Spinal cord (tissue), 9 donors: ENCODE measurements at regions not wholly inside any gene's neighbourhood (a gene's known extent, or its start where the extent isn't known, plus 50 kb on each side); places are given as distances from the start of the nearest gene placed in this dataset.

Source experiments
- DNase-seq, 6 donors: peaks; one replicate each; pipeline versions ENCODE4 v3.0.0 to v3.0.0-alpha.2; 2013 to 2015; ENCODE audit warnings: low spot score in 6 of 6, low read depth in 4 of 6
- H3K27ac ChIP-seq: one replicate; pipeline ENCODE4 v1.5.1; 2013; ENCODE audit warnings: low read depth, low read length, control low read depth
- H3K27me3 ChIP-seq: one replicate; pipeline ENCODE4 v1.6.1; 2013; ENCODE audit warnings: low read length; ENCODE audit not compliant: control insufficient read depth, insufficient read depth
- H3K36me3 ChIP-seq: one replicate; pipeline ENCODE4 v1.6.1; 2013; ENCODE audit warnings: low read length; ENCODE audit not compliant: control insufficient read depth, insufficient read depth
- H3K4me1 ChIP-seq: one replicate; pipeline ENCODE4 v1.6.1; 2013; ENCODE audit warnings: low read length; ENCODE audit not compliant: control insufficient read depth, insufficient read depth
- H3K4me3 ChIP-seq: one replicate; pipeline ENCODE4 v1.5.1; 2013; ENCODE audit warnings: low read depth, low read length, control low read depth
- H3K9me3 ChIP-seq: one replicate; pipeline ENCODE4 v1.6.1; 2013; ENCODE audit warnings: low read length; ENCODE audit not compliant: control insufficient read depth, insufficient read depth
- WGBS: methylation state at CpG from one replicate; pipeline ENCODE4 v1.1.5; 2013; ENCODE audit warnings: missing lambda C conversion rate; ENCODE audit not compliant: insufficient coverage; 5-methylcytosine and 5-hydroxymethylcytosine counted together
- donor health status: healthy.

DNA sequence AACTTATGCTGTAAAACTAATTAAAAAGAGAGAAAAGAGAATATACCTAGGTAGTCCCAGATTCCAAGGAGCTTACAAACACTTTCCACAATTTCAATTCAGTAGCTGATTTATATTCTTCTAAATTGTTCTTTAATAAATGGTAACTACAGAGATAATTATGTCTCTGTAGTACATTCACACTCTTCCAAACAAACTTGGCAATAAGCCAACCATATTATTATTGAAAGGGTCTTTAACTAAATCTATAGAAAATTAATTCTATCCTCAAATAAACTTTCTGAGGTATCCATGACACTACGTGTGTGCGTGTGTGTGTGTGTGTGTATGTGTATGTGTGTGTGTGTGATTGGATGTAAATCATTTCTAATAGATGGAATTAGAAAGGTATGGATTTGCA lies 217.4 kb upstream of the EYS start:
- H3K27me3 ChIP-seq, result no peaks in the 10 kb centered on the region
- H3K27ac ChIP-seq, result no peak overlapping the region
- H3K9me3 ChIP-seq, result no peaks in the 10 kb centered on the region
- no peaks in the 10 kb centered on the region for H3K36me3 ChIP-seq
- no peak overlapping the region for H3K4me3 ChIP-seq
- peak in 1 of 6 donors; percentile 9 for DNase-seq
- H3K4me1 ChIP-seq, result no peaks in the 10 kb centered on the region
- WGBS, result no CpG with 5 or more reads among the region's 2 CpGs

DNA sequence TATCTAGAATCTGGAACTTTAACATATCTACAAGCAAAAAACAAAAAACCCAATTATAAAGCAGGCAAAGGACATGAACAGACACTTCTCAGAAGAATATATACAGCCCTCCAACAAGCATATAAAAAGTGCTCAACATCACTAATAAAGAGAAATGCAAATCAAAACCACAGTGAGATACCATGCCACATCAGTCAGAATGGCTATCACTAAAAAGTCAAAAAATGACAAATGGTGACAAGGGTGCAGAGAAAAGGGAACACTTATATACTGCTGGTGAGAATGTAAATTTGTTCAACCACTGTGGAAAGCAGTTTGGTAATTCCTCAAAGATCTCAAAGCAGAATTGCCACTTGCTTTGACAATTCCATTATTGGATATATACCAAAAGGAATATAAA lies 215.0 kb upstream of the EYS start:
- H3K9me3 ChIP-seq, result no peaks in the 10 kb centered on the region
- no peak for DNase-seq
- no peak overlapping the region for H3K27ac ChIP-seq
- no peaks in the 10 kb centered on the region for H3K27me3 ChIP-seq
- no peaks in the 10 kb centered on the region for H3K4me1 ChIP-seq
- no peak overlapping the region for H3K4me3 ChIP-seq
- H3K36me3 ChIP-seq, result no peaks in the 10 kb centered on the region

DNA sequence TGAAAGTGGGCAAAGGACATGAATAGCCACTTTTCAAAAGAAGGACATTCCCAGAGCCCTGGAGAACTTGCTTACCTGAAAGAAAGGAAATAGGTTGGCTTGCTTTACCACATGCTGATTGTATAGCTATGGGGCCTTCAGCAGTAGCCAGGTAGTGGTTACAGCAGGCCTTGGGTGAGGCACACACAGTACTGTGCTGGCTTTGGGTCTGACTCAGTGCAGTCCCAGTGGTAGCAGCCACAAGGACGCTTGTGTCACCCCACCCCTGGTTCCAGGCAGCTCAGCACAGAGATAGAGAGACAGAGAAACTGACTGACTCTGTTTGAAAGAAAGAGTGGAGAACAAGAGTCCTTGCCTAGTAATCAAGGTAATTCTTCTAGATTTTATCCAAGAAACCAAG lies 201.0 kb upstream of the EYS start:
- Histone ChIP-seq H3K27me3 (no peaks in the 10 kb centered on the region), H3K36me3 (no peaks in the 10 kb centered on the region), H3K4me1 (no peaks in the 10 kb centered on the region), H3K27ac (no peak overlapping the region), H3K9me3 (peaks cover 2% of the 10 kb centered on the region), H3K4me3 (no peak overlapping the region)
- WGBS, result 83% methylated on average over 1 of the region's 1 CpG
- DNase-seq, result no peak

DNA sequence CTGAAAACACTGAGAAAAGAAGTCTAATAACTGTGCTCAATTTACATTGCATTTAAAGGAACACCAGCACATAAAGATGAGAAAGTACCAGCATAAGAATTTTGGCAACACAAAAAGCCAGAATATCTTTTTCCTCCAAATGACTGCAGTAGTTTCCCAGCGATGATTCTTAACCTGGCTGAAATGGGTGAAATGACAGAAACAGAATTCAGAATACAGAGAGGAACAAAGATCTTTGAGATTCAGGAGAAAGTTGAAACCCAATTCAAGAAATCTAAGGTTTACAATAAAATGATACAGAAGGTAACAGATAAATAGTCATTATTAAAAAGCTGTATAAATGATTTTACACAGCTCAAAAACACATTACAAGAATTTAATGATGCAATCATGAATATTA lies 197.0 kb upstream of the EYS start:
- Histone ChIP-seq H3K27ac (no peak overlapping the region), H3K9me3 (peaks cover 2% of the 10 kb centered on the region)
- no CpG with 5 or more reads among the region's 1 CpG for WGBS

DNA sequence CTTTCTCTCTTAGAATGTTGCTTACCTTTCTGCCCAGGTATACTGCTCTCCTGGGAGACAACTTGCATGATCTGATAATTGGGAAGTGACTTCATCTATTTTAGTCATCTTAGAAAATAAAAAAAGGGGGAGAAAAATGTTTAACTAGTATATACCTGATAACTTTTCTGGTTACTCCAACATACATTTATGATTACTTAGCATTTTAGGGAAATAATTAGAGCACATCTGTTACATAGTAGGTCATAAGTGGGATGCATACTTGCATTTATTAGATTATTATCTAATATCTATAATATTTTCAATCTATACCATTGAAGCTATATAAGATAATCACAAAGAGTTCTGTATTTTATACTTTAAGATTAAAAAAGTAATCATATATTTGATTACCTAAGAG lies 193.9 kb upstream of the EYS start:
- H3K36me3 ChIP-seq, result no peaks in the 10 kb centered on the region
- H3K4me3 ChIP-seq, result no peak overlapping the region
- H3K9me3 ChIP-seq, result peaks cover 2% of the 10 kb centered on the region
- no peaks in the 10 kb centered on the region for H3K27me3 ChIP-seq
- no peak for DNase-seq
- H3K4me1 ChIP-seq, result no peaks in the 10 kb centered on the region
- H3K27ac ChIP-seq, result no peak overlapping the region

More for the DNA sequence above, 197.0 kb upstream of the EYS start:
- no peak overlapping the region for H3K4me3 ChIP-seq
- H3K27me3 ChIP-seq, result no peaks in the 10 kb centered on the region
- H3K4me1 ChIP-seq, result no peaks in the 10 kb centered on the region
- H3K36me3 ChIP-seq, result no peaks in the 10 kb centered on the region
- no peak for DNase-seq

DNA sequence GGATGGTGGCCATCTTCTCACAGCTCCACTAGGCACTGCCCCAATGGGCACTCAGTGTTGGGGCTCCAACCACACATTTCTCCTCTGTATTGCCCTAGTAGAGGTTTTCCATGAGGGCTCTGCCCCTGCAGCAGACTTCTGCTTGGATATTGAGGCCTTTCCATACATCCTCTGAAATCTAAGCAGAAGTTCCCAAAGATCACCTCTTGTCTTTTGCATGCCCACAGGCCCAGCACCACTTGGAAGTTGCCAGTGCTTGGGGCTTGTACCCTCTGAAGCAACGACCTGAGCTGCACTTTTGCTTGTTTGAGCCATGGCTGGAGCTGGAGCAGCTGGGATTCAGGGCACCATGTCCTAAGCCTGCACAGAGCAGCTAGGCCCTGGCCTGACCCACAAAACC lies 189.1 kb upstream of the EYS start:
- Histone ChIP-seq H3K36me3 (no peaks in the 10 kb centered on the region), H3K27me3 (no peaks in the 10 kb centered on the region), H3K27ac (no peak overlapping the region), H3K4me3 (no peak overlapping the region), H3K4me1 (no peaks in the 10 kb centered on the region), H3K9me3 (no peaks in the 10 kb centered on the region)
- DNase-seq, result no peak
- whole genome bisulfite sequencing, result 11% methylated on average over 1 of the region's 1 CpG

DNA sequence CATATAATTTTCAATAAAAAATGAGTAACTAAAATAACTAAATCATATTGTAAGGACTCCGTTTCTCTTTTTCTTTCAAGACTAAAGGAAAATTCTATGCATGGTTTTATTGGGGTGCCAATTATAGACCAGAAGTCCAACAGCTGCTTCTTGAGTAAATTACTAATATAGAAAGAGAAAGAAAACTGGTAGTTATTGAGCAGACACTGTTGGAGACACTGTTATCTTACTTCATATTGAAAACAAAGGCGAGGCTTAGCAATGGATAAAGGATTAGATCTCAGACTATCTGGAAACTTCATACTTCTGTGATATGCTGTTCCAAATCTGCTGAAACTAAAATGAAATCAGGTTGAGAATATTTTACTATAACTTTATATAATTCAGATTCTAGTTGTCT lies 169.6 kb upstream of the EYS start:
- no peaks in the 10 kb centered on the region for H3K36me3 ChIP-seq

DNA sequence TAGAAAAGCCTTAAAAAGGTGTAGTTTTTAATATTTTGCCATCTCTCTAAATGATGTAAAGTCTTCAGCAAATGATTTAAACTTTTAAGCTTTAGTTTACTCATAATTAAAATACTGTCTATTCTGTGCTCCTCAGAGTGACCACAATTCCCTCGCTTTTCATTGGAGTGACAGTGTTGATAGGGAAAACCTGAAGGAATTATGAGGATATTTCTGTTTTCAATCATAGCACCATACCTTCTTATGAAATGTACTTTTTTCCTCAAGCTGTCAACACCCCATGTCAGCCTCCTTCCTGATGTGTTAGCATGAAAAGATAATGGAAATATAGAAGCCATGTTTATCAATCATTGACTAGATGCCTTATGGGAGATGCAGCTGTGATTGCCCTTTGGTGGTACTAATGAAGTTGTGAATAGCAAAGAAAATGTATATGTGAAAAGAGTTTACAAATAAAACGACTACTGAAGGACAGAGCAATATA lies 145.4 kb upstream of the EYS start:
- WGBS, result no CpG with 5 or more reads among the region's 2 CpGs
- Histone ChIP-seq H3K27me3 (no peaks in the 10 kb centered on the region), H3K4me3 (no peak overlapping the region), H3K9me3 (no peaks in the 10 kb centered on the region), H3K27ac (no peak overlapping the region), H3K36me3 (no peaks in the 10 kb centered on the region), H3K4me1 (no peaks in the 10 kb centered on the region)
- no peak for DNase-seq

More for the DNA sequence above, 169.6 kb upstream of the EYS start:
- H3K27ac ChIP-seq, result no peak overlapping the region
- DNase-seq, result no peak
- H3K4me3 ChIP-seq, result no peak overlapping the region
- H3K27me3 ChIP-seq, result no peaks in the 10 kb centered on the region
- H3K9me3 ChIP-seq, result no peaks in the 10 kb centered on the region
- WGBS, result no CpG with 5 or more reads among the region's 2 CpGs
- H3K4me1 ChIP-seq, result no peaks in the 10 kb centered on the region

DNA sequence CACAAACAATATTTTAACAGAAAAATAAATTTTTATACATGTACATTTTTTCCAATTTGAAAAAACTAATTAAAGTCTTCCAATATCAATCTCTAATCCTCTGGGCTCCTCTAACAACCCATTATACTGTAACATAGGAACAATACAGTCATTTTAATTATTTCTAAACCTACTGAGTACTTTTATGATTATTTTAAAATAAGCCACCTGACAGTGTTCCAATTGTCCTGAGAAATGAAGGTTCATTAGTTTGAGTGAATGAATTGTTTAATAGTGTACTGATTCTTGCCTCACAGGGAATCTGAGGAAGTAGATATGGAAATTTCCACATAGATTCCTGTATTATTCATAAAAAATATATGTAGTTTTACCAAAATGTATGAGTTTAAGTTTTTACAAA lies 123.1 kb upstream of the EYS start:
- Histone ChIP-seq H3K27ac (no peak overlapping the region), H3K27me3 (no peaks in the 10 kb centered on the region), H3K4me3 (no peak overlapping the region), H3K4me1 (no peaks in the 10 kb centered on the region), H3K36me3 (no peaks in the 10 kb centered on the region), H3K9me3 (no peaks in the 10 kb centered on the region)
- peak in 2 of 6 donors; percentile 8 to 82 for DNase-seq

DNA sequence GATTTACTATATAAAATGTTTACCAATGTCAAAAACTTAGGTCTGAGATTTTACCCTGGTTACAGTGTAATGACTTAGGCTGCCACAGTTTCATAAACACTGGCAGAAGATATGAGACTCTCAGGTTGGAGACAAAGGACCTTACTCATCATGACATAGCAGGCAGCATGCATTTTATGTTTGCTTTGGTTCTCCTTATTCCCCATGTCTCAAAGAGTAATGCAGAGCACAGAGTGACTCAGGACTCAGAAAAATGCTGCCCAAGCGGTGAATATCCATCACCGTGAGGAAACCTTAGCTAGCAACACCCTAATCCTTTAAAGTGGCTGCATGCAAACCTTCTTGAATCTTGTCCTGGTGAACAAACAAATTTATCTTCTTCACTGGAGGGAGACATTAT lies 112.1 kb upstream of the EYS start:
- WGBS, result 100% methylated on average over 2 of the region's 2 CpGs
- no peak for DNase-seq

More for the DNA sequence above, 112.1 kb upstream of the EYS start:
- Histone ChIP-seq H3K4me1 (no peaks in the 10 kb centered on the region), H3K9me3 (no peaks in the 10 kb centered on the region), H3K36me3 (no peaks in the 10 kb centered on the region), H3K27me3 (no peaks in the 10 kb centered on the region), H3K4me3 (no peak overlapping the region), H3K27ac (no peak overlapping the region)
